ENCODE measurements at regions not wholly inside any gene's neighbourhood (a gene's known extent, or its start where the extent isn't known, plus 50 kb on each side); places are given as distances from the start of the nearest gene placed in this dataset.

DNA sequence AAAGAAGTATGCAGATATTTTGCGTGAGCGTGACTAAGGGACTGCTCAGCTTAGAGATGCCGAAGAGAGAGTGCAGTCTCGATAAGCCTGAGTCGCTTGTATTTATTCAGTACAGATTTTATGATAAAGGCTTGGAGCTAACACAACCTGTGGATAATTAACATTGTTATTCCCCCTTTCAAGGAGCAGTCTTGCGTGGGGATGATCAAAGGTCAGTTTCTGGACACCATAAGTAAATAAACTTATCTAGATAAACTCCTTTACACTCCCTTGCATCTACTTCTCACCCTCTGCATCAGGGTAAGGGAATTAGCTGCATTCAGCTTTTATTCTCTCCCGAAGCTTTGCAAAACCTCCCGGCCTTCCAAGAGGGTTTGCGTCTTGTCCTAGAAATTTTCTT lies 357.8 kb upstream of the ST8SIA4 start:
- H3K79me2 ChIP-seq (ENCODE audit: insufficient read depth, low read length), result no peaks in the 10 kb centered on the region
- H3K4me1 ChIP-seq (ENCODE audit: insufficient read depth, low read length, poor library complexity, severe bottlenecking), result no peaks in the 10 kb centered on the region
- H3K9me2 ChIP-seq (replicated peaks; ENCODE audit: low read depth, low read length), result no peaks in the 10 kb centered on the region
- no peak overlapping the region for H3K9ac ChIP-seq (ENCODE audit: low read depth, low read length, poor library complexity, severe bottlenecking)
- H3K4me2 ChIP-seq (ENCODE audit: low read depth, low read length, poor library complexity, severe bottlenecking), result no peak overlapping the region
- no peaks in the 10 kb centered on the region for H3K9me3 ChIP-seq (ENCODE audit: insufficient read depth, low read depth, low read length)
- no peak overlapping the region for H2AFZ ChIP-seq (ENCODE audit: low read length)
- TF ChIP-seq EZH2phosphoT487 (IDR thresholded peaks at IDR 0.05; ENCODE audit: borderline replicate concordance), result no peak
- TF ChIP-seq, protein P1, sequence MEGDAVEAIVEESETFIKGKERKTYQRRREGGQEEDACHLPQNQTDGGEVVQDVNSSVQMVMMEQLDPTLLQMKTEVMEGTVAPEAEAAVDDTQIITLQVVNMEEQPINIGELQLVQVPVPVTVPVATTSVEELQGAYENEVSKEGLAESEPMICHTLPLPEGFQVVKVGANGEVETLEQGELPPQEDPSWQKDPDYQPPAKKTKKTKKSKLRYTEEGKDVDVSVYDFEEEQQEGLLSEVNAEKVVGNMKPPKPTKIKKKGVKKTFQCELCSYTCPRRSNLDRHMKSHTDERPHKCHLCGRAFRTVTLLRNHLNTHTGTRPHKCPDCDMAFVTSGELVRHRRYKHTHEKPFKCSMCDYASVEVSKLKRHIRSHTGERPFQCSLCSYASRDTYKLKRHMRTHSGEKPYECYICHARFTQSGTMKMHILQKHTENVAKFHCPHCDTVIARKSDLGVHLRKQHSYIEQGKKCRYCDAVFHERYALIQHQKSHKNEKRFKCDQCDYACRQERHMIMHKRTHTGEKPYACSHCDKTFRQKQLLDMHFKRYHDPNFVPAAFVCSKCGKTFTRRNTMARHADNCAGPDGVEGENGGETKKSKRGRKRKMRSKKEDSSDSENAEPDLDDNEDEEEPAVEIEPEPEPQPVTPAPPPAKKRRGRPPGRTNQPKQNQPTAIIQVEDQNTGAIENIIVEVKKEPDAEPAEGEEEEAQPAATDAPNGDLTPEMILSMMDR (conservative IDR thresholded peaks at IDR 0.05; ENCODE audit: low read length), result no peak
- H3K27me3 ChIP-seq (ENCODE audit: insufficient read depth, low read length, poor library complexity, severe bottlenecking), result no peaks in the 10 kb centered on the region
- no peaks in the 10 kb centered on the region for H4K20me1 ChIP-seq (ENCODE audit: insufficient read depth, low read length, poor library complexity, severe bottlenecking)
- H3K36me3 ChIP-seq (ENCODE audit: insufficient read depth, low read length), result no peaks in the 10 kb centered on the region
- H3K4me3 ChIP-seq (ENCODE audit: low read length, poor library complexity, severe bottlenecking), result no peak overlapping the region
- no peaks in the 10 kb centered on the region for H3F3A ChIP-seq (ENCODE audit: low read depth)

- H3F3A ChIP-seq (ENCODE audit: low read depth), result no peaks in the 10 kb centered on the region
- no peaks in the 10 kb centered on the region for H4K20me1 ChIP-seq (ENCODE audit: insufficient read depth, low read length, poor library complexity, severe bottlenecking)
- H3K9ac ChIP-seq (ENCODE audit: low read depth, low read length, poor library complexity, severe bottlenecking), result no peak overlapping the region
- no peaks in the 10 kb centered on the region for H3K27me3 ChIP-seq (ENCODE audit: insufficient read depth, low read length, poor library complexity, severe bottlenecking)
- TF ChIP-seq EZH2phosphoT487 (IDR thresholded peaks at IDR 0.05; ENCODE audit: borderline replicate concordance), result no peak
- TF ChIP-seq, protein P1 (conservative IDR thresholded peaks at IDR 0.05; ENCODE audit: low read length), result no peak
- H3K9me3 ChIP-seq (ENCODE audit: insufficient read depth, low read depth, low read length), result no peaks in the 10 kb centered on the region
- H3K4me3 ChIP-seq (ENCODE audit: low read length, poor library complexity, severe bottlenecking), result no peak overlapping the region
- no peak overlapping the region for H3K4me2 ChIP-seq (ENCODE audit: low read depth, low read length, poor library complexity, severe bottlenecking)
- H3K4me1 ChIP-seq (ENCODE audit: insufficient read depth, low read length, poor library complexity, severe bottlenecking), result no peaks in the 10 kb centered on the region
- H3K9me2 ChIP-seq (replicated peaks; ENCODE audit: low read depth, low read length), result no peaks in the 10 kb centered on the region
- H3K36me3 ChIP-seq (ENCODE audit: insufficient read depth, low read length), result no peaks in the 10 kb centered on the region
- no peak overlapping the region for H2AFZ ChIP-seq (ENCODE audit: low read length)
- H3K79me2 ChIP-seq (ENCODE audit: insufficient read depth, low read length), result no peaks in the 10 kb centered on the region
These were observed 350.0 kb upstream of the ST8SIA4 start for GRCh38 chr5:101253096-101253495.

DNA sequence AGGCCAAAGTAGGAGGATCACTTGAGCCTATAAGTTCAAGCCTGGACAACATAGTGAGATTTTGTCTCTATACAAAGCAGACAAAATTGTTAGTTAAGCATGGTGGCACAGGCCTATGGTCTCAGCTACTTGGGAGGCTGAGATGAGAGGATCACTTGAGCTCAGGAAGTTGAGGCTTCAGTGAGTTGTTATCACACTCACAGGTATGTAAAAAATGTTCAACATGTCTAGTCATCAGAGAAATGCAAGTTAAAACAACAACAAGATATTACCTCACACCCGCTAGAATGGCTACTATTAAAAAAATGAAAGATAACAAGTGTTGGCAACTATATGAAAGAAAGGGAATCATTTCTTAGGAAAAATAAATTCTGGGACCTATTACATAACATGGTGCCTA lies 341.5 kb upstream of the ST8SIA4 start:
- no peaks in the 10 kb centered on the region for H4K20me1 ChIP-seq (ENCODE audit: insufficient read depth, low read length, poor library complexity, severe bottlenecking)
- H3K27me3 ChIP-seq (ENCODE audit: insufficient read depth, low read length, poor library complexity, severe bottlenecking), result no peaks in the 10 kb centered on the region
- H3K9me2 ChIP-seq (replicated peaks; ENCODE audit: low read depth, low read length), result no peaks in the 10 kb centered on the region
- H3F3A ChIP-seq (ENCODE audit: low read depth), result no peaks in the 10 kb centered on the region
- H3K36me3 ChIP-seq (ENCODE audit: insufficient read depth, low read length), result no peaks in the 10 kb centered on the region
- no peak overlapping the region for H3K9ac ChIP-seq (ENCODE audit: low read depth, low read length, poor library complexity, severe bottlenecking)
- H3K4me3 ChIP-seq (ENCODE audit: low read length, poor library complexity, severe bottlenecking), result no peak overlapping the region
- no peaks in the 10 kb centered on the region for H3K4me1 ChIP-seq (ENCODE audit: insufficient read depth, low read length, poor library complexity, severe bottlenecking)
- no peak for TF ChIP-seq EZH2phosphoT487 (IDR thresholded peaks at IDR 0.05; ENCODE audit: borderline replicate concordance)
- TF ChIP-seq, protein P1 (conservative IDR thresholded peaks at IDR 0.05; ENCODE audit: low read length), result no peak
- H2AFZ ChIP-seq (ENCODE audit: low read length), result no peak overlapping the region
- H3K79me2 ChIP-seq (ENCODE audit: insufficient read depth, low read length), result no peaks in the 10 kb centered on the region
- H3K4me2 ChIP-seq (ENCODE audit: low read depth, low read length, poor library complexity, severe bottlenecking), result no peak overlapping the region
- peaks cover 4% of the 10 kb centered on the region; the same call in 1 of the 2 replicates for H3K9me3 ChIP-seq (ENCODE audit: insufficient read depth, low read depth, low read length)
